HG03469 (cell line): ENCODE measurements at regions not wholly inside any gene's neighbourhood (a gene's known extent, or its start where the extent isn't known, plus 50 kb on each side); places are given as distances from the start of the nearest gene placed in this dataset.

Source experiments
- ATAC-seq: cut with Tn5 transposase; IDR thresholded peaks from one replicate; pipeline ENCODE4 v1.9.1; 2021; ENCODE audit warnings: mild to moderate bottlenecking, moderate library complexity, moderate number of reproducible peaks; ENCODE audit not compliant: unreplicated experiment

DNA sequence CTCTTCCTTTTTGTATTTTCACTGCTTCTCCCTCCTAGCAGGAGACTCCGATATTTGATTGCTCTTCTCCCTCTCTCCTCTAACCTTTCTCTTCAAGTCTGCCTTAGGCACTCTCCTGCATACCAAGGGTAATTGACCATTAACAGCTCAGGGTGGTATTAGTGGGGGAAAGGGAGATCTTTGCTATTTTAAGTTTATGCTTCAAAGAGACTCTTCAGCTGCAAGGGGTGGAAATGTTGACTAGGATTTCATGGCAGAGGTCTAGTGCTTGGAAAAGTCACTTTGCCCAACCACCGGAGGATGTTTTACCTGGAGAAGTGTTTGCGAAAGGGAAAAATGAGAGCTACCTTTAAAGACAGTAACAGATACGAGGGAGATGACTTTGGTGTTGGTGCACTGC is 453.7 kb downstream of the SLC4A3 start:
- ATAC-seq = no peak

DNA sequence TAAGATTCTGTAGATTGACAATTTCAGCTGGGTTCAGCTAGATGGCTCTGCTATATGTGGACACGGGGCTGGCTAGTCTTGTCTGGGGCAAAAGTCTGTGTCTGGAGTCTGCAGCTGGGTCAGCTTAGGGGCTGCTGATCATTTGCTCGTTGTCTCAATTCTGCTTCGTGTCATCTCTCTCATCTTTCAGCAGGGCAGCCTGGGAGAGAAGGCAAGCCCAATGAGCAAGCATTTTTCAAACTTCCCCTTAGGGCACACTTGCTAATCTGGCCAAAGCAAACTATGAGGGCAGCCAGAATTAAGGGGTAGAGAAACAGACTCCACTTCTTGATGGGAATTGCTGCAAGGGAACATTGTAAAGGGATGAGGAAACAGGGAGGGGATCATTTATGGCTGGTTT is 462.6 kb downstream of the SLC4A3 start:
- no peak for ATAC-seq

- ATAC-seq = no peak
These were observed 469.0 kb downstream of the SLC4A3 start for GRCh38 chr2:220096406-220096805.

DNA sequence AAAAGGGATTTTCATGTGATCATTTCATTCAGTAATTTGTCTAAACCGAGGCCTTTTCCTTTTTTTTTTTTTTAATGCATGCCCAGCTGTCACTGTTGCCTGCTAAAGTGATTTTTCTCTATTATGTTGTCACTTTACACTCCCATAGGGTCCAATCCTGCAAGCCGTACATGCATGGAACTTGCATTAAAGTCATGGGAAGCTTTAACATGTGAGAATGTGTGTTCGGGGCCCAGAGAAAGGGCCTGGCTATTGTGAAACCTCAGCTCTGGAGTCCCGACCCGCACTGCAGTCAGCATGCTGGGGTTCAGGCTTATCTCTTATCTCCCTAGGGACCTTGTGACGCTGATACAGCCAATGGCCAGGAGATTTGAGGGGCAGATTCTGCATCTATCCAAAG is 474.6 kb downstream of the SLC4A3 start:
- ATAC-seq = no peak

- ATAC-seq = no peak
These were observed 476.2 kb downstream of the SLC4A3 start for GRCh38 chr2:220103596-220103995.

DNA sequence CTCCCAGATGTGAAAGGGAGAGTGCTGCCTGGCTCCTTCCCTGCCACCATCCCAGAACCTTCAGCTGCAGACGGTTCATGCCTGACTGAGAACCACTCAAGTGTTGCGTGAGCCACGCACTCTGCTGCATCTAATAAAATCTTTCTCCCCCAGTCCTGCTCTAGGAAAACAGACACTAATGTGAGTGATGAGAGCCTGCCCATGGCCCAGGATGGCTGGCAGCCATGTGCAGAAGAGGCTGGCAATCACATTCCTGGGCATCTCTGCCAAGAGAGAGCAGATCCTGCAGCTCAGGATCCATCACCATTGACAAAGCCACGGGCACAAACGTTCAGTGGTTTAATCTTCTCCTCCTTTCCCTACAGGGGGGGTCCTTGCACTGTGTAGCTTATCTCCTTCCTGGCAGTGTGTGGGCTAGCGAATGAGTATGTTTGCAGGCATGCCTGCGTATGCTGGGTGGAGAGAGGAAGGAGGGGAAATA is 477.5 kb downstream of the SLC4A3 start:
- no peak for ATAC-seq

DNA sequence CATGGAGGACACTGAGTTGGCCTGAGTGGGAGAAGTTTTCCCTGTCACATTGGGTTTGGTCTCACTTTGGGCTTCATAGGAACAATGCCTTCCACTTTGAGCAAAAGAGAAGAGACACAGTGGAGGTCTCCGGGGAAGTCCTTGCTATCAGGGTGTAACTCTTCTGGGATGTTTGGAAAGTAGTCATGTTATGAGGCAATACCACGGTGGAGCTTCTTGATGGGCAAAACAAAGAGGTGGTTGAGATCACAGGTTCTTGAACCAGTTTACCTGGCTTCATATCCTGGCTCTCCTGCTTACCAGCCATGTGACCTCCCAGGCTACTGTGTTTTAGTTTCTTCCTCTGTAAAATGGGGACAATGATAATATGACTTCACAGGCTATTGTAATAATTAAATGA is 478.6 kb downstream of the SLC4A3 start:
- no peak for ATAC-seq

DNA sequence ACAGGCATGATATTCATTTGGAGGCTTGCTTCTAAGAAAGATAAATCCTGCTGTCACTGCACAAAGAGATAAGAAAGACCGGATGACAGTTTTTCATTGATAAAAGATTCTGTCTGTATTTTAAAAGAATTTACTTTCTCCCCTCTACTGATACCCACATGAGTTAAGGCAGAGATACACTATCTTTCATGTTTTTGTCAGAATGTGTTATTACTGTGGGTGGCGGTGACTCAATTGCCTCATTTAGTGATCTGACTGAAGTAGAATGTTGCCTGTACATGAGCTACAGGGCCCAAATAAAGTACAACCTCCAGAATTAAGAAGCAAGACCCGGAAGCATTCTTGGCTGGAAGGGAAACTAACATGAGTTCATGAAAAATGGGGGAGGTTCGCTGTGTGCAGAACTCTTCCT is 480.0 kb downstream of the SLC4A3 start:
- ATAC-seq = no peak

DNA sequence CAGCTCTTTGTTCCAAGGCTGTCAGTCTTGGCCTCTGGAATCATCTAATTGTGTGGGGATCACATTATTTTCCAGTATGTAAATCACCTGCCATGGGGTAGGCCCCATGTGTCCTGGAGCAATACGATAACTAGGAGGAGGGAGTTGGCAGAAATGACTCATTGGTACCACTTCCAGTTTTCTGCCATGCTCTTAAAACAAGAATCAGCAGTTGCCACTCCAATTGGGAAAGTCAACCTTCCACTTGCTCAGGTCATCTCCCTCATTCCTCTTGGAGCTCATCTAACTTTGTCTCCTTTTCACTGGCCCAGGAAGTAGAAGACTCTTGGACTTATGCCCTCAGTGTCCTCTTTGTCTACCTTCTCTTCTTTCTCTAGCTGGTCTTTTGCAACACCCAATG is 487.0 kb downstream of the SLC4A3 start:
- no peak for ATAC-seq

GRCh38 chr2:220117025-220117424 is 489.6 kb downstream of the SLC4A3 start:
- ATAC-seq = no peak

GRCh38 chr2:220120041-220120440 is 492.6 kb downstream of the SLC4A3 start:
- no peak for ATAC-seq

- no peak for ATAC-seq
These were observed 496.3 kb downstream of the SLC4A3 start for GRCh38 chr2:220123751-220124150.

- ATAC-seq = no peak
These were observed 498.1 kb downstream of the SLC4A3 start for GRCh38 chr2:220125551-220125950.

- no peak for ATAC-seq
These were observed 499.9 kb downstream of the SLC4A3 start for GRCh38 chr2:220127311-220127710.

GRCh38 chr2:220127876-220128275 is 500.4 kb downstream of the SLC4A3 start:
- ATAC-seq = no peak

DNA sequence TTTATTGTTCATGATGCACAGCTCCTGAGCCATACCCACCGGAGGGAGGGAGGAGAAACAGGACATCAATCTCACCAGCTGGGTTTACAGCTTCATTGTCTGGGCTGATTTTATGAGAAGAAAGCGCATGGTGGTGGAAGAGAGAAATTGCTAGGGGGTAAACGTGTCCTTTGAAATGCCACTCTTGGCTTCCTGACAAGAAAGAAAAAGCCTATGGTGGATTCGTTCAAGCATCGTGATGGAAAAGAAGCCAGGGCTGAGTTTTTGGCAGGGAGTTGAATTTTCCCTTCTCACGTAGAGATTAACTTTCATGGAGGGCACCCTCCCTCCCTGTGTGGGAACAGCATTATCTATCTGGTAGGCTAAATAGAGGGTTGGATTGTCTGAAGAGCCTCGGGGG is 502.0 kb downstream of the SLC4A3 start:
- ATAC-seq = no peak

- ATAC-seq = no peak
These were observed 507.5 kb downstream of the SLC4A3 start for GRCh38 chr2:220134756-220135534.

- no peak for ATAC-seq
These were observed 515.9 kb downstream of the SLC4A3 start for GRCh38 chr2:220143336-220143735.

DNA sequence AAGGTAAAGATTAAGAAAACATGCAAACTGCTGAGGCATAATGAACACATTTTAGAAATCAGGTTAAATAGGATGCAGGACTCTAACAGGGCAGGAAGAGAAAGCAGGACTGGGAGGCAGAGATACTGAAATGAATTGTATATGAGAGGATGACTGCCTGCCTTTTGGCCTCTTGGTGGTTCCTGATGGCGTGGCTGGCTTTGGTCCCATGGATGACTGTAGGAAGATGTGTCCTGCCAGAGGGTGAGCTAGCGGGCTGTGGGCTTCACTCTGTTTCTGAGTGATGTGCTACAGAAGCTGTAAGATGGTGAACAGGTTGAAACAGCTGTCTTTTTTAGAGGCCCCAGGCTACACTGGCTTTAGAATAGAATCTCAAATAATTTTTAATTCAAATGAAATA is 517.0 kb downstream of the SLC4A3 start:
- ATAC-seq = no peak

- no peak for ATAC-seq
These were observed 520.0 kb downstream of the SLC4A3 start for GRCh38 chr2:220147161-220148038.

GRCh38 chr2:220148471-220149248 is 521.2 kb downstream of the SLC4A3 start:
- ATAC-seq = no peak
